Fibroblast of peridontal ligament (primary cell): ENCODE measurements at regions not wholly inside any gene's neighbourhood (a gene's known extent, or its start where the extent isn't known, plus 50 kb on each side); places are given as distances from the start of the nearest gene placed in this dataset.

Source experiments
- DNase-seq: peaks from one replicate; pipeline ENCODE4 v3.0.0-alpha.2; 2010; ENCODE audit errors: extremely low read depth

DNA sequence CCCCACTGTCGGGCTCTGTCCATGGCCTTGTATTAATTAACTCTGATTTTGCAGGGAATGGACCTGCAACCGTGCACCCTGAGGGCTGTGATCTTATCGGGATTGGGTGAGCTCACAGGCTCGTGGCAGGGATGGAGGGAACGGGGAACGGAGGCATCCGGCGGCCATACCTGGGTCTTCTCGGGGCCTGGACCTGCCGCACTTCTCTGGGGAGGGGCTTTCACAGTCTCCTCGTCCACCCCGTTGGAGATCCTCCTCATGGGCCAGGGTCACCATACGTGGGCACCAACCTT lies 57.5 kb upstream of the SHH start:
- no peak for DNase-seq

DNA sequence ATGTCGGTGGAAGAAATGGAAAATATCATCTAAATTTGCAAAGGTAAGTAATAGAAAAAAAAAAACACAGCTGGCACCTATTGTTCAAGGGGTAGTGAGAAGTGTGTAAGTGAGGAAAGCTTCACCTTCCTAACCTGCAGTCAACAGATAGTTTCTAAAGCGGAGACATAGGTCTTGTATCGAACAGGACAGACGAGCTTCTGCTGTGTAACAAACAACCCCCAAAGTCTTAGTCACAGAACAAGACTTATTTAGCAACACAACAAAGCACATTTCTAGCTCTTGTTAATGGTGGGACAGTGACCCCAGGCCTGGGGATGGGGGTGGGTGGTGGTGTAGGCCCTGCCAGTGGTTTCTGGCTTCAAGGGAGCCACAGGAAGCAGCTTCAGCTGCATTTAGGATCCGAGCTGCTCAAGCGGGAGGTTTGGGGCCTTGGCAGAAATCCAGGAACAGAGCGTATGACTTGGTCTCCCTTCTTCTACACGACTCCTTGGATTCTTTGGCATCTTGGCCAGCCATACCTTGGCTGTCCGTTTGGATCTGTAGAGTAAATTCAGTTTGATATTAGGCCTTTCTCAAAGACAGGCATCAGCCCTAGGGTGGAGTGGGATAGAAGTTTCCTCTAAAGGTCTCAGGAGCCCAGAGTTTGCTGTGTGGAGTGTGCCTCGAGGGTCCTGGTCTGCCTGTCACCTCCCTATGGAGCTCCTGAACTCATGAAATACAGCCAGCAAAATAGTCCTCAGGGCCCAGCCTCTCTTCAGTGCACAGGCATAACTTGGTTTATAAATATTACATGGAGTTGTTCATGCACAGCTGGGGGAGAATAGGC lies 56.9 kb upstream of the SHH start:
- DNase-seq: no peak

DNA sequence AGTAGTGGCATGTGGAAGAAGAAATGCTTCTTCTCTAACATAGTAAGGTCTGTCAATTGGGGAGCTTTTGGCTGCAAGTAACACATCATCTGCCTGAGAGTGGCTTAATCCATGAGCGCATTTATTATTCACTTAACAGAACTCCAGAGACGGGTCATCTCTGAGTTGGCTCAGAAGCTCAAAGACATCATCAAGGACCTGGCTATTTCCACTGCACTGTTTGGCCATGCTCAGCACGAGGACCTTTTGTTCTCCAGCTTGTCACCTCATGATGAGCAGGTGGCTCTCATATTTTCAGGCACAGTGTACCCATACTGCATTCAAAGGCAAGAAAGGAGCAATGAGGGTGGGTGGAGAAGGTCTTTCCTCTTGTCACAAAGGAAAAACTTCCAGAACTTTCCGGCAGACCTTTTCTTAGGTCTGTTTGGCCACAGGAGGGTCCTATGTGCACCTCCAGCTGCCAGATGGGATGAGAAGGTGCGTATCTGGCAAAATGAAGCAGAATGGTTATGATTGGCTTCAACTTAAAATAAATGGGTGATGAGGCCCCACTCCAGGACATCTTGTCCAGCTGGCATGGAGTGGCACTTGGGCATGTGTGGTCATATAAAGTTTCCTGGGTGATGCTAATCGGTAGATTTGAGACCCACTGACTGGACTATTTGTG lies 55.6 kb upstream of the SHH start:
- no peak for DNase-seq

DNA sequence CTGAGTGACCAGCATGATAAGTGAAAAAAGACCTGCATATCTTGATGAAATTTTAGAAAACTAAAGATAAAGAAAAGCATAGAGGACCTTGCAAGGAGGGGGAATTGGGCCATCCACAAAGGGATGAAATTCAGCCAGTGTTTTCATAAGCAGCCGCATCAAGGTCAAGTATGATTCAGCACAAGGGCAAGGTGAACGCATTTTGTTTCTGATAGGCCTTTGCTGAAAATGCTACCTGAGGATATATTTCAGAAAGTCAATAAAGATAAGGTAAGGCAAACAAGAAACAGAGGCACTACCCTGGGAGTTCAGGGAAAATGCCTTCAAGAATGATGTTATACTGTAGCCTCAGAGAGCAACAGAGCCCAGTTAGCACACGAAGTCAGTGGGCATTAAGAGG lies 55.0 kb upstream of the SHH start:
- no peak for DNase-seq

DNA sequence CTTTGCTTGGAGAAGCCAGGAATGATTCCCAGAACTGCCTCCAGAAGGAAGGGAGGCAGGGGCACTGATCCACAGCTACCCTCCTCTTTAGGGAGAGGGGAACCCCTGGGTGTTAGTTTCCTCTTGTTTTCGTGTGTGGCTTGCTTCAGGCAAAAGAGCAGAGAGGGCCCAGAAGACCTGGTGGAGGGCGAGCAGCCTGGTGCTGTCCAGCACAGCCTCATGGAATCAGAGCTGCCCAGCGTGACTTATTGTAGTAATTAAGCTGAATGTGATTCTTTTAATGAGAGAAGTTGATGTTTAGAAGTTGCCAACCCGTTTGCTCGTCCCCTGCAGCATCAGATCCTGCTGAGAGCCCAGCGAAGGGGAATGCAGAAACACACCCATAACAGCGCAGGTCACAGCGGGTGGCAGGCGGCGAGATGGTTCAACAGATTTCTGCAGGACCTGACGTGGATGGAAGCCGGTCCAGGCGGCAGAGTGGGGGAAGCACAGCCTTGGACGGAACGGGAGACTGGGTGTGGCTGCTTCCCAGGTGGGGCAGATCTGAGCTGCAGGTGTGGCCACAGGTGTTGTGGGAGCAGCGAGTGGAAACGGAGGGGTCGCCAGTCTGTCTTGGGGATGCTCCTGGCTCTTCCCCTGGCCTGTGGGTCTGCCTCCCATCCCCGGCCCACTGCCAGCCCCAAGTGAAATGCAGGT lies 53.7 kb upstream of the SHH start:
- no peak for DNase-seq

DNA sequence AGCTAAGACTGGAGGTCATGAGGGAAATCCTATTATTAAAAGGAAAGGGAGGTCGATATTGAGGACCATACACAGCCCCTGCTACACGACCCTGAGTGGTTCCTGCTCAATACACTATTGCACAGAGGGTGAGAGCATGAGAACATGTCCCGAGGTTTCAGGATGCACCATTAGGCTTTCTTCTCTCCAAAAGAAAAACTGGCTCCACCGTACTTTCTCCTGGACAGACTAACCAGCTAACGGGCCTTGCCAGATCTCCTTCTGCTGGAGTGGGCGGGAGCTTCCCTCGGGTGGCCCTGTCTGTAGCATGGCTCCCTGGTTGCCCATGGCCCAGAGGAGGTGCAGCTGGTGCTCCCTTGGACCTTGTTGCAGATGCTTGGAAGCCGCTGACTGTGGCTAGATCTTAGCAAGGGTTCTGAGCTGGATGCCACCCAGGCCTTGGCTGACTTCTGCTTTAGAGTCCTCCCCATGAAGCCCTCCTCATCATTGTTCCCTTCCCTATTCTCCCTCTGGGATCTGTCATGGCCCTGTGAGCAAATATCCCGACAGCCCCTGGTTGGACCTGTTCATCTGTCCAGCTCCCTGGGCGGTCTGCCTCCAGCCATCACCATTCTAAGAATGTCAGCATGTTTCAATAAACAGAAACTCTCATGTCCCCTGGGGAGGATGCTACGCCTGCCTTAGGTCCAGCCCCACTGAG lies 52.9 kb upstream of the SHH start:
- DNase-seq: no peak

DNA sequence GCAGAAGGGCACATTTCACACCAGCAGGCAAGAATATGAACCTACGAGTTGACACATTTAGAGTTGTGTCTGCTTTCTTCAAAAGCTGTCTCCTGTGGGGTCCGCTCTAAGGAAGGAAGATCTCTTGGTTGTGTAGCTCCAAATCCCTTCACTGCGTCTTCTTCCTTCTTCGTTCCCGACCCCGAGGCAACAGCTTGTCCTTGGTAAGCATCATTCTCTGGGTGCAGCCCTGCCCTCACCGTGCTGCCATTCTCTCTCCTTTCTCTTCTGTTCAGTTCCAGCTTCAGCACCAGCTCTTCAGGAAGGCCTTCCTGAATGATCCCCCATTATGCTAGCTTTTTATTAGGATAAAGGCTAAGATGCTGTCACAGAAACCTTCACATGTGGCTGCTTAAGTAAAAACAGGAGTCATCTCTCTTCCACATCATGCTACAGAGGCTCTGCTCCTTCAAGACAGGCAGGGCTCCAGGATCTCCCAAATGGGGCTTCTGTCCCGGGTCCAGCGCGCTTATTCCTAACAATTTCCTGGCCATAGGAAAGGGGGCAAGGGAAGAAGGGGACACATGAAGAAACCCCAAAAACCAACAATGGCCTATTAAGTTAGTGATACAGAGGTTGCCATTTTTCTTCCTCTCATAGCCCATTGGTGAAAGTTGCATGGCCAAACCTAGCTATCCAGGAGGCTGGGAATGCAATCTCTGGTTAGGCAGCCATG lies 52.2 kb upstream of the SHH start:
- DNase-seq: no peak

DNA sequence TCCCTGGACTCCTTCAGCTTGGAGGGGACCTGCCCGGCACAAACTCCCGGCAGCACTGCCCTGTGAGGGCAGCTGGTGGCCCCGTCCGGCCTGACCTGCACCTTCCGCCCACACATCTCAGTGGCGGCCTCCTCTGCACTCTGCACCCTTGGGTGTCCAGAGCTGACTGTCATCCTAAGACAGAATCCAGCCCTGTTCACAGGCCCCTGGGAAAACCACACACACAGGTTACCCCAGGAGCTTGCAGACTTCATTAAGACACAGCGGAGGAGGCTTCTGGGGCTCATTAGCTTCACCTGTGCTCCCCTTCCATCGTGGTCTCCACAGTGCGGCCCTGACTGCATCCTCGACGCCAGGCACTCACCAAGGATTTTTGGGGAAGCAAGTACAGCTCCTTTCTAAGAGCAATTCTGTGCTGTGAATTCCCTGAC lies 51.5 kb upstream of the SHH start:
- DNase-seq: no peak

DNA sequence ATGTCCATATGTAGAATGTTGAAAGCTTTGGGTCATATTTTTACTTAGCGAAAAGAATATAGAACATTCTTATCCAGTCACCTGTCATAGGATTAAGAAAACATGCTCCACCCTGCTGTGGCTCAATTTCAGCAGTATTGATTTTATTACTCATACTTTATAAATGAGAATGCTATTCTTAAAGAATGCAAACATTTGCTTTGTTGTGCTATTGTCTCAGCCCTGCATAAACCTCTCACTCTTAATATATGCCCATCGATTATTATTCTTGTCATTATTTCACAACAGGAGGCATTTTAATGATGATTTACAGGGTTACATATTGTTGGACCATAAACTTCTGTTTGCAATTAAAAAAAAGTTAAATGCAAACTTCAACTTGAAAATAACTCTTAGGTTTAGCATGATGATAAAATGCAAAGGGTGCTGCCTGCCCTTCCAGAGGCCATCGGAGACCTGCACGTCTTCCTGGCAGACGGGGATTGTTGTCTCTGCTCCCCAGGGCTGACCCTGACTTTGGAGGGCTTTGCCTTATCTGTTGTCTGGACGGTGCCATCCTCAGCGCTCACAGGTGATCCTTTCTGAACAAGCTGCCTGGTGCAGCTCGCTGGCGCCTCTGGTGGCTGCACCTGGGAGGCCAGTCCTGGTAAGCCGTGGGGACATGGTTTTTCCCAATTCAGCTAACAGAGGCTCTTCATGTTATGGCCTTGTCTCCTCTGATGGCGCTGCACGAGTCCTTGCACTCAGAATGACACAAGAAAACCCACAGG lies 50.0 kb upstream of the SHH start:
- DNase-seq: no peak
